A549 (cell line): ENCODE measurements at regions not wholly inside any gene's neighbourhood (a gene's known extent, or its start where the extent isn't known, plus 50 kb on each side); places are given as distances from the start of the nearest gene placed in this dataset.

ENCODE experiments used
- ELK1 ChIP-seq: fragments of 150-350 bp; IDR thresholded peaks from 2 replicates; pipeline ENCODE4 v1.6.1; 2014; ENCODE audit warnings: low read depth, mild to moderate bottlenecking, low read length
- EP300 ChIP-seq, 2 experiments: fragments of >200 bp; sonication (Bioruptor Twin); formaldehyde crosslinking; IDR thresholded peaks; 2 replicates in 1 of 2; 3 replicates in 1 of 2; pipeline ENCODE4 v1.6.1; 2016 to 2017
- ESRRA ChIP-seq: fragments of 150-350 bp; IDR thresholded peaks from 2 replicates; pipeline ENCODE4 v1.6.1; 2014; ENCODE audit warnings: mild to moderate bottlenecking, low read length, borderline replicate concordance
- KDM1A ChIP-seq: fragments of 200-600 bp; sonication (generic); IDR thresholded peaks from 2 replicates; pipeline ENCODE4 v1.6.1; 2016; ENCODE audit warnings: low read depth, mild to moderate bottlenecking
- POLR2A ChIP-seq: IDR thresholded peaks from 2 replicates; pipeline ENCODE4 v1.6.1; 2012; ENCODE audit warnings: mild to moderate bottlenecking, low read length
- POLR2AphosphoS2 ChIP-seq: conservative IDR thresholded peaks from 2 replicates; pipeline ENCODE4 v1.6.1; 2012; ENCODE audit warnings: low read length, improper control_type of control experiment, inconsistent platforms
- RAD21 ChIP-seq, 2 experiments: fragments of >200 bp in 1 of 2; sonication (Bioruptor Twin) in 1 of 2; formaldehyde crosslinking in 1 of 2; IDR thresholded peaks in 1 of 2; conservative IDR thresholded peaks in 1 of 2; 2 replicates in 1 of 2; 3 replicates in 1 of 2; pipeline ENCODE4 v1.6.1; 2012 to 2018; ENCODE audit warnings: inconsistent platforms in 1 of 2
- RCOR1 ChIP-seq: fragments of 150-350 bp; IDR thresholded peaks from 2 replicates; pipeline ENCODE4 v1.6.1; 2014; ENCODE audit warnings: antibody characterized with exemption, low read length, low read depth
- TFCP2L1 ChIP-seq: fragments of 250-450 bp; sonication (Bioruptor Pico); IDR thresholded peaks from 2 replicates; pipeline ENCODE4 v1.5.0; 2021; ENCODE audit warnings: mild to moderate bottlenecking
- ZNF302 ChIP-seq: fragments of 250-450 bp; sonication (Bioruptor Pico); IDR thresholded peaks from 2 replicates; pipeline ENCODE4 v1.9.0; 2021; ENCODE audit warnings: inconsistent platforms, mild to moderate bottlenecking, moderate library complexity
- TF ChIP-seq, protein P1 (sequence below): fragments of >200 bp; sonication (Bioruptor Twin); formaldehyde crosslinking; IDR thresholded peaks from 3 replicates; pipeline ENCODE4 v1.5.1; 2016
- TF ChIP-seq, protein P2 (sequence below): fragments of 200-600 bp; sonication (generic); IDR thresholded peaks from 2 replicates; pipeline ENCODE4 v1.6.1; 2016; ENCODE audit warnings: antibody characterized with exemption, mild to moderate bottlenecking, moderate library complexity

GRCh38 chr4:176546975-176547374 is 227.2 kb downstream of the SPCS3 start:
- TF ChIP-seq POLR2A (no peak), RAD21 (conservative IDR thresholded peaks at IDR 0.05 in 1 of 2, IDR thresholded peaks at IDR 0.05 in 1 of 2) (no peak), ZNF302 (CRISPR knock-in tag) (no peak), TFCP2L1 (CRISPR knock-in tag) (no peak), EP300 (IDR thresholded peaks at IDR 0.05) (no peak), ESRRA (no peak), ELK1 (no peak), POLR2AphosphoS2 (no peak), KDM1A (no peak), RCOR1 (no peak)
- TF ChIP-seq, protein P1, sequence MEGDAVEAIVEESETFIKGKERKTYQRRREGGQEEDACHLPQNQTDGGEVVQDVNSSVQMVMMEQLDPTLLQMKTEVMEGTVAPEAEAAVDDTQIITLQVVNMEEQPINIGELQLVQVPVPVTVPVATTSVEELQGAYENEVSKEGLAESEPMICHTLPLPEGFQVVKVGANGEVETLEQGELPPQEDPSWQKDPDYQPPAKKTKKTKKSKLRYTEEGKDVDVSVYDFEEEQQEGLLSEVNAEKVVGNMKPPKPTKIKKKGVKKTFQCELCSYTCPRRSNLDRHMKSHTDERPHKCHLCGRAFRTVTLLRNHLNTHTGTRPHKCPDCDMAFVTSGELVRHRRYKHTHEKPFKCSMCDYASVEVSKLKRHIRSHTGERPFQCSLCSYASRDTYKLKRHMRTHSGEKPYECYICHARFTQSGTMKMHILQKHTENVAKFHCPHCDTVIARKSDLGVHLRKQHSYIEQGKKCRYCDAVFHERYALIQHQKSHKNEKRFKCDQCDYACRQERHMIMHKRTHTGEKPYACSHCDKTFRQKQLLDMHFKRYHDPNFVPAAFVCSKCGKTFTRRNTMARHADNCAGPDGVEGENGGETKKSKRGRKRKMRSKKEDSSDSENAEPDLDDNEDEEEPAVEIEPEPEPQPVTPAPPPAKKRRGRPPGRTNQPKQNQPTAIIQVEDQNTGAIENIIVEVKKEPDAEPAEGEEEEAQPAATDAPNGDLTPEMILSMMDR: no peak
- TF ChIP-seq, protein P2, sequence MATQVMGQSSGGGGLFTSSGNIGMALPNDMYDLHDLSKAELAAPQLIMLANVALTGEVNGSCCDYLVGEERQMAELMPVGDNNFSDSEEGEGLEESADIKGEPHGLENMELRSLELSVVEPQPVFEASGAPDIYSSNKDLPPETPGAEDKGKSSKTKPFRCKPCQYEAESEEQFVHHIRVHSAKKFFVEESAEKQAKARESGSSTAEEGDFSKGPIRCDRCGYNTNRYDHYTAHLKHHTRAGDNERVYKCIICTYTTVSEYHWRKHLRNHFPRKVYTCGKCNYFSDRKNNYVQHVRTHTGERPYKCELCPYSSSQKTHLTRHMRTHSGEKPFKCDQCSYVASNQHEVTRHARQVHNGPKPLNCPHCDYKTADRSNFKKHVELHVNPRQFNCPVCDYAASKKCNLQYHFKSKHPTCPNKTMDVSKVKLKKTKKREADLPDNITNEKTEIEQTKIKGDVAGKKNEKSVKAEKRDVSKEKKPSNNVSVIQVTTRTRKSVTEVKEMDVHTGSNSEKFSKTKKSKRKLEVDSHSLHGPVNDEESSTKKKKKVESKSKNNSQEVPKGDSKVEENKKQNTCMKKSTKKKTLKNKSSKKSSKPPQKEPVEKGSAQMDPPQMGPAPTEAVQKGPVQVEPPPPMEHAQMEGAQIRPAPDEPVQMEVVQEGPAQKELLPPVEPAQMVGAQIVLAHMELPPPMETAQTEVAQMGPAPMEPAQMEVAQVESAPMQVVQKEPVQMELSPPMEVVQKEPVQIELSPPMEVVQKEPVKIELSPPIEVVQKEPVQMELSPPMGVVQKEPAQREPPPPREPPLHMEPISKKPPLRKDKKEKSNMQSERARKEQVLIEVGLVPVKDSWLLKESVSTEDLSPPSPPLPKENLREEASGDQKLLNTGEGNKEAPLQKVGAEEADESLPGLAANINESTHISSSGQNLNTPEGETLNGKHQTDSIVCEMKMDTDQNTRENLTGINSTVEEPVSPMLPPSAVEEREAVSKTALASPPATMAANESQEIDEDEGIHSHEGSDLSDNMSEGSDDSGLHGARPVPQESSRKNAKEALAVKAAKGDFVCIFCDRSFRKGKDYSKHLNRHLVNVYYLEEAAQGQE: no peak
